ENCODE measurements at regions not wholly inside any gene's neighbourhood (a gene's known extent, or its start where the extent isn't known, plus 50 kb on each side); places are given as distances from the start of the nearest gene placed in this dataset.

- TF ChIP-seq VEZF1 (CRISPR knock-in tag; IDR thresholded peaks at IDR 0.05) (peak; percentile 67), CEBPZ (IDR thresholded peaks at IDR 0.05; ENCODE audit: borderline replicate concordance, low read depth, low read length) (no peak), RB1 (IDR thresholded peaks at IDR 0.05; ENCODE audit: low read depth) (no peak), HMGN3 (IDR thresholded peaks at IDR 0.05; ENCODE audit: borderline replicate concordance, extremely low read depth, insufficient read length, low read depth, low read length) (peak; percentile 81), ZNF830 (CRISPR knock-in tag; IDR thresholded peaks at IDR 0.05) (no peak), ZNF318 (IDR thresholded peaks at IDR 0.05; ENCODE audit: borderline replicate concordance in 1 of 2, low read depth in 1 of 2) (peak in 1 of 2 experiments; percentile 72; a peak in 1 of 4 replicates), RCOR1 (IDR thresholded peaks at IDR 0.05; ENCODE audit: borderline replicate concordance in 1 of 2, low read depth in 2 of 2, low read length in 2 of 2) (peak; percentile 88 to 96), BRF2 (IDR thresholded peaks at IDR 0.05; ENCODE audit: borderline replicate concordance, insufficient read depth, insufficient read length) (no peak), MAFG (tag; conservative IDR thresholded peaks at IDR 0.05) (peak; percentile 97), SAP30 (IDR thresholded peaks at IDR 0.05; ENCODE audit: borderline replicate concordance, insufficient read depth, low read depth, low read length, poor library complexity, severe bottlenecking) (no peak)
These were observed 148.7 kb upstream of the LMO4 start (continued) for GRCh38 chr1:87179851-87180519.
